Endothelial cell of umbilical vein (primary cell): ENCODE measurements at regions not wholly inside any gene's neighbourhood (a gene's known extent, or its start where the extent isn't known, plus 50 kb on each side); places are given as distances from the start of the nearest gene placed in this dataset.

Source experiments
- BruUV-seq: library from RNA; stranded (reverse); fragments of 400-500 nt; replicated peaks from 2 replicates; lab custom pipeline; 2021; lab: Mats Ljungman, UMichigan
- CTCF ChIA-PET: fragments of 300-600, 350-600 bp; sonication (Branson Sonifier 250); formaldehyde crosslinking; loops from one replicate; lab custom pipeline; 2021; ENCODE audit warnings: antibody characterized with exemption, inconsistent platforms; lab: Charles Lee
- POLR2A ChIA-PET: fragments of 300-600, 350-600 bp; sonication (Branson Sonifier 250); formaldehyde crosslinking; loops from one replicate; lab custom pipeline; 2021; ENCODE audit warnings: antibody characterized with exemption, inconsistent platforms; lab: Charles Lee
- DNase-seq: peaks from one replicate; pipeline ENCODE4 v3.0.0-alpha.2; 2011; ENCODE audit warnings: low read depth, low spot score
- FAIRE-seq: peaks from 2 replicates; lab custom pipeline; 2011; peaks lifted over from hg19 to GRCh38; lab: Jason Lieb, UNC
- H2AFZ ChIP-seq: 2 replicates; pipeline ENCODE4 v1.6.0; 2012; ENCODE audit warnings: low read depth, low read length, control low read depth, inconsistent platforms
- H3K27ac ChIP-seq: 2 replicates; pipeline ENCODE4 v1.5.1; 2011; ENCODE audit warnings: low read depth, mild to moderate bottlenecking, control low read depth, low read length, moderate library complexity; ENCODE audit not compliant: insufficient read depth
- H3K27me3 ChIP-seq, 2 experiments: 2 replicates each; pipeline versions ENCODE4 v1.6.0 to v1.6.1; 2011; ENCODE audit warnings: low read length in 2 of 2, mixed read lengths in 1 of 2; ENCODE audit not compliant: control insufficient read depth in 2 of 2, insufficient read depth in 2 of 2
- H3K36me3 ChIP-seq, 2 experiments: 2 replicates in 1 of 2; 3 replicates in 1 of 2; pipeline ENCODE4 v1.5.1; 2011; ENCODE audit warnings: low read length in 2 of 2, mild to moderate bottlenecking in 1 of 2, moderate library complexity in 1 of 2; ENCODE audit not compliant: control insufficient read depth in 2 of 2, insufficient read depth in 2 of 2; ENCODE audit errors: extremely low read depth in 1 of 2
- H3K4me1 ChIP-seq: 3 replicates; pipeline ENCODE4 v1.5.1; 2011; ENCODE audit warnings: mild to moderate bottlenecking, low read length; ENCODE audit not compliant: control insufficient read depth, insufficient read depth; ENCODE audit errors: extremely low read depth
- H3K4me2 ChIP-seq: 2 replicates; pipeline ENCODE4 v1.6.1; 2011; ENCODE audit warnings: low read length, control low read depth, mixed read lengths; ENCODE audit not compliant: insufficient read depth
- H3K4me3 ChIP-seq, 3 experiments: fragments of 200-600 bp in 1 of 3; sonication (generic), shearing (Covaris generic) in 1 of 3; replicated peaks in 1 of 3; 2 replicates each; pipeline ENCODE4 v1.5.1; 2011 to 2016; ENCODE audit warnings: control low read depth in 3 of 3, low read length in 3 of 3, mild to moderate bottlenecking in 2 of 3, inconsistent platforms in 1 of 3, low read depth in 1 of 3, moderate library complexity in 1 of 3; ENCODE audit not compliant: insufficient read depth in 1 of 3
- H3K79me2 ChIP-seq: 2 replicates; pipeline ENCODE4 v1.6.0; 2012; ENCODE audit warnings: low read length, inconsistent platforms; ENCODE audit not compliant: control insufficient read depth, insufficient read depth
- H3K9ac ChIP-seq: replicated peaks from 2 replicates; pipeline ENCODE3; 2011; ENCODE audit warnings: low read length, control low read depth; ENCODE audit not compliant: insufficient read depth; ENCODE audit errors: extremely low read depth
- H3K9me1 ChIP-seq: replicated peaks from 3 replicates; pipeline ENCODE4 v1.6.0; 2011; ENCODE audit warnings: mild to moderate bottlenecking, low read length; ENCODE audit not compliant: control insufficient read depth, insufficient read depth; ENCODE audit errors: extremely low read depth
- H3K9me3 ChIP-seq: replicated peaks from 2 replicates; pipeline ENCODE4 v1.5.1; 2012; ENCODE audit warnings: low read length, inconsistent platforms; ENCODE audit not compliant: control insufficient read depth, insufficient read depth
- H4K20me1 ChIP-seq: replicated peaks from 2 replicates; pipeline ENCODE3; 2011; ENCODE audit warnings: mild to moderate bottlenecking, low read length; ENCODE audit not compliant: control insufficient read depth, insufficient read depth; ENCODE audit errors: extremely low read depth
- FOS ChIP-seq: IDR thresholded peaks from 2 replicates; pipeline ENCODE4 v1.6.1; 2011; ENCODE audit warnings: mild to moderate bottlenecking, low read length, moderate library complexity, borderline replicate concordance; ENCODE audit not compliant: insufficient read depth
- GATA2 ChIP-seq: IDR thresholded peaks from 2 replicates; pipeline ENCODE4 v1.7.0; 2011; ENCODE audit warnings: low read depth, mild to moderate bottlenecking, moderate library complexity, mixed read lengths, low read length; ENCODE audit not compliant: insufficient read length, insufficient read depth
- JUN ChIP-seq: IDR thresholded peaks from 2 replicates; pipeline ENCODE4 v1.6.1; 2011; ENCODE audit warnings: borderline replicate concordance, low read depth; ENCODE audit not compliant: insufficient read length, insufficient read depth
- MYC ChIP-seq: IDR thresholded peaks from one replicate; pipeline ENCODE4 v1.6.1; 2011; ENCODE audit warnings: mild to moderate bottlenecking, low read depth, low read length
- POLR2A ChIP-seq: IDR thresholded peaks from 2 replicates; pipeline ENCODE4 v1.6.1; 2012; ENCODE audit warnings: low read depth, mild to moderate bottlenecking, control low read depth, low read length
- POLR2AphosphoS5 ChIP-seq: IDR thresholded peaks from 2 replicates; pipeline ENCODE4 v1.6.1; 2012; ENCODE audit warnings: low read depth, mild to moderate bottlenecking, control low read depth, low read length, moderate library complexity; ENCODE audit not compliant: insufficient read depth
- dilution Hi-C: fragments of 300-500 bp; cut with MboI; formaldehyde crosslinking; loops from one replicate; pipeline ENCODE4 v1.15.0; 2019; ENCODE audit warnings: low sequenced_read_pairs; ENCODE audit not compliant: extremely low pct_ligation_motif_present
- intact Hi-C: fragments of 100-400 bp; cut with micrococcal nuclease; formaldehyde crosslinking; loops from one replicate; pipeline ENCODE4 v1.10.0; 2022
- TF ChIP-seq, protein P1 (sequence below): IDR thresholded peaks from 2 replicates; pipeline ENCODE4 v1.6.1; 2011; ENCODE audit not compliant: insufficient read depth, insufficient read length
- TF ChIP-seq, protein P2 (sequence below), 2 donors: IDR thresholded peaks; 1 replicate in 1 of 2; 2 replicates in 1 of 2; pipeline ENCODE4 v1.5.1; 2011; ENCODE audit warnings: low read length in 2 of 2, mild to moderate bottlenecking in 2 of 2, moderate library complexity in 2 of 2, control low read depth in 1 of 2, inconsistent platforms in 1 of 2, low read depth in 1 of 2; ENCODE audit not compliant: insufficient read depth in 1 of 2; ENCODE audit errors: extremely low read depth in 1 of 2

- TF ChIP-seq POLR2A (no peak), FOS (no peak), POLR2AphosphoS5 (no peak), MYC (no peak)
- TF ChIP-seq, protein P1, sequence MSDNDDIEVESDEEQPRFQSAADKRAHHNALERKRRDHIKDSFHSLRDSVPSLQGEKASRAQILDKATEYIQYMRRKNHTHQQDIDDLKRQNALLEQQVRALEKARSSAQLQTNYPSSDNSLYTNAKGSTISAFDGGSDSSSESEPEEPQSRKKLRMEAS: no peak
- no peak overlapping the region for H3K9ac ChIP-seq
- H3K79me2 ChIP-seq: no peaks in the 10 kb centered on the region
- no TSS peak for BruUV-seq
- no peaks in the 10 kb centered on the region for H3K9me3 ChIP-seq
- ChIA-PET POLR2A (no interaction called here), CTCF (interaction anchor here (0.8 to 1.0 kb wide), 2 partner anchors 9 to 46 kb away, joined by 3 to 5 read pairs; no protein-coding TSS in a partner anchor)
- no peaks in the 10 kb centered on the region for H3K9me1 ChIP-seq
- H4K20me1 ChIP-seq: no peaks in the 10 kb centered on the region
- no peak overlapping the region for H3K4me2 ChIP-seq
- H3K36me3 ChIP-seq: no peaks in the 10 kb centered on the region
- no peak overlapping the region for H3K4me3 ChIP-seq
- H3K27me3 ChIP-seq: no peaks in the 10 kb centered on the region
- FAIRE-seq (no peak), DNase-seq (no peak)
- H2AFZ ChIP-seq: no peak overlapping the region
- H3K27ac ChIP-seq: no peak overlapping the region
- intact Hi-C loops (no loop called here), dilution Hi-C loops (no loop called here)
- no peaks in the 10 kb centered on the region for H3K4me1 ChIP-seq
These were observed 313.2 kb downstream of the PTTG2 start for GRCh38 chr4:38273407-38273806.

DNA sequence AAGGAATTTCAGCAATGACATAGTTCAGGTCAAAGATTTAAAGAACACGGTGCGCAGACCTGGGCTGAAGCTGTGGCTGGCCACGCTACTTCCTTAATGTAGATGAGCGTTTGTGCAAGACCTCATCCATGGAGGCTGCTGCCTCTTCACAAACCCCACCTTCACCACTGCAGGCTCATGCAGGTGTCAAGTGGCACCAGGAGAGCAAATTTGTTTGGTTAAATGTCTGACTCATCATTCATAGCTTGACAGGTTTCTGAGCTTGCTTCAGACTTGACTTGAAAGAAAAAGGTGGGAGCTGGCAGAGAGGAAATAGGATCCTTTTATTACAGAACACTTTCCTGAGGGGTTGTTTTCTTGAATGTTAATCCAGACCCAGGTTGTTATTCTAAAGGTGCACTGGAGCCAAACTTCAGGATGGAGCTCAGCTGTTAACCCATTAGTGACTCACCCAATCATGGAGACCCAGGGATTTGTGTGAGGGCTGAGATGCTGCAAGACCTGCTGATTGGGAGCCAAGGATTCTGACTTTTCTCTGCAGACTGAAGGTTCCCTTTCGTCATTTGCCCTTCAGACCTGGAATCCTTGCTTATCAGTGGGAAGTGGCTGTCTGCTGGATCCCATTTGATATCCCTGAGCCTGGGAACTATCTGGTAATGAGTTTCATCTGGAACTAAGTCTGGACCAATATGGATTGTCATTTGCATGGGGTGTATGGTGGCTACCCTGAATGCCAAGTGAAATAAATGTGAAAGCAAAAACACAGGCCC is 315.3 kb downstream of the PTTG2 start:
- FAIRE-seq (no peak), DNase-seq (no peak)
- ChIA-PET CTCF (interaction anchor here (0.9 kb wide), 2 partner anchors 9 to 43 kb away, joined by 3 to 4 read pairs; no protein-coding TSS in a partner anchor), POLR2A (no interaction called here)
- BruUV-seq: no TSS peak
- H2AFZ ChIP-seq: no peak overlapping the region
- H3K27ac ChIP-seq: no peak overlapping the region
- TF ChIP-seq, protein P2, sequence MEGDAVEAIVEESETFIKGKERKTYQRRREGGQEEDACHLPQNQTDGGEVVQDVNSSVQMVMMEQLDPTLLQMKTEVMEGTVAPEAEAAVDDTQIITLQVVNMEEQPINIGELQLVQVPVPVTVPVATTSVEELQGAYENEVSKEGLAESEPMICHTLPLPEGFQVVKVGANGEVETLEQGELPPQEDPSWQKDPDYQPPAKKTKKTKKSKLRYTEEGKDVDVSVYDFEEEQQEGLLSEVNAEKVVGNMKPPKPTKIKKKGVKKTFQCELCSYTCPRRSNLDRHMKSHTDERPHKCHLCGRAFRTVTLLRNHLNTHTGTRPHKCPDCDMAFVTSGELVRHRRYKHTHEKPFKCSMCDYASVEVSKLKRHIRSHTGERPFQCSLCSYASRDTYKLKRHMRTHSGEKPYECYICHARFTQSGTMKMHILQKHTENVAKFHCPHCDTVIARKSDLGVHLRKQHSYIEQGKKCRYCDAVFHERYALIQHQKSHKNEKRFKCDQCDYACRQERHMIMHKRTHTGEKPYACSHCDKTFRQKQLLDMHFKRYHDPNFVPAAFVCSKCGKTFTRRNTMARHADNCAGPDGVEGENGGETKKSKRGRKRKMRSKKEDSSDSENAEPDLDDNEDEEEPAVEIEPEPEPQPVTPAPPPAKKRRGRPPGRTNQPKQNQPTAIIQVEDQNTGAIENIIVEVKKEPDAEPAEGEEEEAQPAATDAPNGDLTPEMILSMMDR (IDR thresholded peaks at IDR 0.05; ENCODE audit: extremely low read depth in 1 of 2, insufficient read depth in 1 of 2, low read depth in 1 of 2, low read length in 2 of 2): no peak
- TF ChIP-seq GATA2 (no peak), POLR2A (no peak), JUN (no peak)
- dilution Hi-C loops (no loop called here), intact Hi-C loops (no loop called here)
- no peak overlapping the region for H3K4me3 ChIP-seq
- no peak overlapping the region for H3K4me2 ChIP-seq
- no peak overlapping the region for H3K9ac ChIP-seq
- H4K20me1 ChIP-seq: no peaks in the 10 kb centered on the region
- no peaks in the 10 kb centered on the region for H3K79me2 ChIP-seq
- no peaks in the 10 kb centered on the region for H3K9me1 ChIP-seq
- no peaks in the 10 kb centered on the region for H3K9me3 ChIP-seq
- H3K4me1 ChIP-seq: no peaks in the 10 kb centered on the region
- H3K27me3 ChIP-seq: no peaks in the 10 kb centered on the region
- H3K36me3 ChIP-seq: no peaks in the 10 kb centered on the region
